ENCODE measurements at regions not wholly inside any gene's neighbourhood (a gene's known extent, or its start where the extent isn't known, plus 50 kb on each side); places are given as distances from the start of the nearest gene placed in this dataset.

- Histone ChIP-seq H3K9me2 (replicated peaks; ENCODE audit: insufficient read depth, low read length) (no peaks in the 10 kb centered on the region), H3K27ac (ENCODE audit: low read length) (no peak overlapping the region), H3K4me2 (ENCODE audit: low read depth, low read length) (no peak overlapping the region), H3K27me3 (replicated peaks; ENCODE audit: insufficient read depth, low read length) (no peaks in the 10 kb centered on the region), H4K20me1 (ENCODE audit: insufficient read depth, low read length) (no peaks in the 10 kb centered on the region), H3K36me3 (replicated peaks; ENCODE audit: insufficient read depth, low read length) (no peaks in the 10 kb centered on the region), H3K4me1 (ENCODE audit: low read length) (no peaks in the 10 kb centered on the region), H2AFZ (ENCODE audit: low read length) (no peak overlapping the region), H3K4me3 (ENCODE audit: low read length) (no peak overlapping the region), H3K79me2 (ENCODE audit: low read length) (no peaks in the 10 kb centered on the region), H3F3A (ENCODE audit: insufficient read depth, low read length) (no peaks in the 10 kb centered on the region), H3K9ac (ENCODE audit: low read length) (no peak overlapping the region), H3K9me3 (replicated peaks; ENCODE audit: insufficient read depth, low read length) (no peaks in the 10 kb centered on the region)
- TF ChIP-seq CTCF (IDR thresholded peaks at IDR 0.05; ENCODE audit: low read length) (no peak), EZH2 (optimal IDR thresholded peaks at IDR 0.05; ENCODE audit: low read depth, low read length) (no peak), EZH2phosphoT487 (IDR thresholded peaks at IDR 0.05; ENCODE audit: low read length) (no peak)
- no peak for DNase-seq
Measured at GRCh38 chr2:104004821-104005220, 849.1 kb upstream of the POU3F3 start.

- H3K9me3 ChIP-seq (replicated peaks; ENCODE audit: insufficient read depth, low read length), result no peaks in the 10 kb centered on the region
- H3K4me3 ChIP-seq (ENCODE audit: low read length), result no peak overlapping the region
- no peaks in the 10 kb centered on the region for H3F3A ChIP-seq (ENCODE audit: insufficient read depth, low read length)
- H3K4me2 ChIP-seq (ENCODE audit: low read depth, low read length), result no peak overlapping the region
- H2AFZ ChIP-seq (ENCODE audit: low read length), result no peak overlapping the region
- H3K9ac ChIP-seq (ENCODE audit: low read length), result no peak overlapping the region
- no peak for TF ChIP-seq EZH2phosphoT487 (IDR thresholded peaks at IDR 0.05; ENCODE audit: low read length)
- no peak for TF ChIP-seq CTCF (IDR thresholded peaks at IDR 0.05; ENCODE audit: low read length)
- TF ChIP-seq EZH2 (optimal IDR thresholded peaks at IDR 0.05; ENCODE audit: low read depth, low read length), result no peak
- no peaks in the 10 kb centered on the region for H3K4me1 ChIP-seq (ENCODE audit: low read length)
- no peak for DNase-seq
- H3K27me3 ChIP-seq (replicated peaks; ENCODE audit: insufficient read depth, low read length), result no peaks in the 10 kb centered on the region
- H3K79me2 ChIP-seq (ENCODE audit: low read length), result no peaks in the 10 kb centered on the region
- no peaks in the 10 kb centered on the region for H3K9me2 ChIP-seq (replicated peaks; ENCODE audit: insufficient read depth, low read length)
- H4K20me1 ChIP-seq (ENCODE audit: insufficient read depth, low read length), result no peaks in the 10 kb centered on the region
- H3K36me3 ChIP-seq (replicated peaks; ENCODE audit: insufficient read depth, low read length), result no peaks in the 10 kb centered on the region
- H3K27ac ChIP-seq (ENCODE audit: low read length), result no peak overlapping the region
Measured at GRCh38 chr2:104016801-104017200, 837.1 kb upstream of the POU3F3 start.

GRCh38 chr2:104023306-104023705 lies 830.6 kb upstream of the POU3F3 start:
- Histone ChIP-seq H3K27ac (ENCODE audit: low read length) (no peak overlapping the region), H3F3A (ENCODE audit: insufficient read depth, low read length) (no peaks in the 10 kb centered on the region), H3K79me2 (ENCODE audit: low read length) (no peaks in the 10 kb centered on the region), H3K9me2 (replicated peaks; ENCODE audit: insufficient read depth, low read length) (no peaks in the 10 kb centered on the region), H3K4me3 (ENCODE audit: low read length) (no peak overlapping the region), H3K9me3 (replicated peaks; ENCODE audit: insufficient read depth, low read length) (no peaks in the 10 kb centered on the region), H3K4me1 (ENCODE audit: low read length) (no peaks in the 10 kb centered on the region), H3K4me2 (ENCODE audit: low read depth, low read length) (no peak overlapping the region), H3K27me3 (replicated peaks; ENCODE audit: insufficient read depth, low read length) (no peaks in the 10 kb centered on the region), H3K9ac (ENCODE audit: low read length) (no peak overlapping the region), H3K36me3 (replicated peaks; ENCODE audit: insufficient read depth, low read length) (no peaks in the 10 kb centered on the region), H2AFZ (ENCODE audit: low read length) (no peak overlapping the region), H4K20me1 (ENCODE audit: insufficient read depth, low read length) (no peaks in the 10 kb centered on the region)
- no peak for TF ChIP-seq EZH2 (optimal IDR thresholded peaks at IDR 0.05; ENCODE audit: low read depth, low read length)
- no peak for TF ChIP-seq CTCF (IDR thresholded peaks at IDR 0.05; ENCODE audit: low read length)
- no peak for TF ChIP-seq EZH2phosphoT487 (IDR thresholded peaks at IDR 0.05; ENCODE audit: low read length)
- no peak for DNase-seq

Data from MM.1S (cell line).